ENCODE measurements at regions not wholly inside any gene's neighbourhood (a gene's known extent, or its start where the extent isn't known, plus 50 kb on each side); places are given as distances from the start of the nearest gene placed in this dataset.

DNA sequence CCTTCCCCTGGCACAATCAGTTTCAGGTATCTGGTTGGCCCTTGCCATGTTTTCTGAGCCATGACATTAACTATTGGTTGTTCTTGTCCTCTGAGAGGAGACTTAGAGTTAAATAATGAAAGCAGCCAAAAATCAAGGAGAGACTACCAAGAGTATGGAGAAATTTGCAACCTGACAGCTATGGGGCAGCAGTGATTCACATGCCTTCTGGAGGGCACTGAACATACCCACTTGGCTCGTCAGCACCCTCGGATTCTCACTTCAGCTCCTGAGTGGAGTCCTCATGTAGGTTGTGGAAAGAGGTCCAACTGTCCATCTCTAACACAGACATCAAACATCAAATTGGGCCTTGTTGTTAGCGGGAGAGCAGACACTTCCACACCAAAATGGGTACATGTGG lies 265.6 kb downstream of the EBLN2 start:
- TF ChIP-seq, protein P1, sequence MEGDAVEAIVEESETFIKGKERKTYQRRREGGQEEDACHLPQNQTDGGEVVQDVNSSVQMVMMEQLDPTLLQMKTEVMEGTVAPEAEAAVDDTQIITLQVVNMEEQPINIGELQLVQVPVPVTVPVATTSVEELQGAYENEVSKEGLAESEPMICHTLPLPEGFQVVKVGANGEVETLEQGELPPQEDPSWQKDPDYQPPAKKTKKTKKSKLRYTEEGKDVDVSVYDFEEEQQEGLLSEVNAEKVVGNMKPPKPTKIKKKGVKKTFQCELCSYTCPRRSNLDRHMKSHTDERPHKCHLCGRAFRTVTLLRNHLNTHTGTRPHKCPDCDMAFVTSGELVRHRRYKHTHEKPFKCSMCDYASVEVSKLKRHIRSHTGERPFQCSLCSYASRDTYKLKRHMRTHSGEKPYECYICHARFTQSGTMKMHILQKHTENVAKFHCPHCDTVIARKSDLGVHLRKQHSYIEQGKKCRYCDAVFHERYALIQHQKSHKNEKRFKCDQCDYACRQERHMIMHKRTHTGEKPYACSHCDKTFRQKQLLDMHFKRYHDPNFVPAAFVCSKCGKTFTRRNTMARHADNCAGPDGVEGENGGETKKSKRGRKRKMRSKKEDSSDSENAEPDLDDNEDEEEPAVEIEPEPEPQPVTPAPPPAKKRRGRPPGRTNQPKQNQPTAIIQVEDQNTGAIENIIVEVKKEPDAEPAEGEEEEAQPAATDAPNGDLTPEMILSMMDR (IDR thresholded peaks at IDR 0.05) = no peak
- no peak for TF ChIP-seq ZFX (IDR thresholded peaks at IDR 0.05; ENCODE audit: borderline replicate concordance)
